ENCODE measurements at regions not wholly inside any gene's neighbourhood (a gene's known extent, or its start where the extent isn't known, plus 50 kb on each side); places are given as distances from the start of the nearest gene placed in this dataset.

GRCh38 chr1:213605732-213606131, 382.0 kb upstream of the PROX1 start:
- intact Hi-C loops (cut with DNase I; ENCODE audit: low total_unique reads), result no loop called here
- no peak for TF ChIP-seq POLR2A (IDR thresholded peaks at IDR 0.05)
- TF ChIP-seq CTCF (IDR thresholded peaks at IDR 0.05), result no peak
- TF ChIP-seq POLR2AphosphoS5 (IDR thresholded peaks at IDR 0.05), result no peak
- no peak for TF ChIP-seq EP300 (IDR thresholded peaks at IDR 0.05; ENCODE audit: low read depth)
- Histone ChIP-seq H3K4me3 (no peak overlapping the region), H3K9me3 (no peaks in the 10 kb centered on the region), H3K27ac (no peak overlapping the region), H3K4me1 (no peaks in the 10 kb centered on the region), H3K27me3 (no peaks in the 10 kb centered on the region), H3K36me3 (no peaks in the 10 kb centered on the region)
- 77 to 82% methylated on average over 6 to 9 of the region's 9 CpGs for WGBS, 2 donors (ENCODE audit: low coverage in 1 of 2)
- DNase-seq, result no peak
- in situ Hi-C loops (cut with MboI; ENCODE audit: low pct_ligation_motif_present in 1 of 4, low pct_unique_long_range_greater_than_20kb in 1 of 4, low sequenced_read_pairs in 3 of 4), result no loop called here

GRCh38 chr1:213606252-213606820, 381.4 kb upstream of the PROX1 start:
- intact Hi-C loops (cut with DNase I; ENCODE audit: low total_unique reads) (no loop called here), in situ Hi-C loops (cut with MboI; ENCODE audit: low pct_ligation_motif_present in 1 of 4, low pct_unique_long_range_greater_than_20kb in 1 of 4, low sequenced_read_pairs in 3 of 4) (no loop called here)
- 35 to 44% methylated on average over 2 to 5 of the region's 5 CpGs for WGBS, 2 donors (ENCODE audit: low coverage in 1 of 2)
- DNase-seq, result no peak
- Histone ChIP-seq H3K36me3 (no peaks in the 10 kb centered on the region), H3K4me1 (no peaks in the 10 kb centered on the region), H3K9me3 (no peaks in the 10 kb centered on the region), H3K4me3 (no peak overlapping the region), H3K27ac (no peak overlapping the region), H3K27me3 (no peaks in the 10 kb centered on the region)
- TF ChIP-seq EP300 (IDR thresholded peaks at IDR 0.05; ENCODE audit: low read depth) (no peak), POLR2AphosphoS5 (IDR thresholded peaks at IDR 0.05) (no peak), POLR2A (IDR thresholded peaks at IDR 0.05) (no peak)

- Histone ChIP-seq H3K9me3 (no peaks in the 10 kb centered on the region), H3K27me3 (no peaks in the 10 kb centered on the region), H3K36me3 (no peaks in the 10 kb centered on the region), H3K27ac (no peak overlapping the region), H3K4me3 (no peak overlapping the region), H3K4me1 (no peaks in the 10 kb centered on the region)
- 76% methylated on average over 2 of the region's 2 CpGs; no CpG with 5 or more reads in 1 of the 2 donors for WGBS, 2 donors (ENCODE audit: low coverage in 1 of 2)
- intact Hi-C loops (cut with DNase I; ENCODE audit: low total_unique reads), result no loop called here
- no peak for TF ChIP-seq EP300 (IDR thresholded peaks at IDR 0.05; ENCODE audit: low read depth)
- no peak for TF ChIP-seq CTCF (IDR thresholded peaks at IDR 0.05)
- TF ChIP-seq POLR2AphosphoS5 (IDR thresholded peaks at IDR 0.05), result no peak
- no peak for TF ChIP-seq POLR2A (IDR thresholded peaks at IDR 0.05)
- in situ Hi-C loops (cut with MboI; ENCODE audit: low pct_ligation_motif_present in 1 of 4, low pct_unique_long_range_greater_than_20kb in 1 of 4, low sequenced_read_pairs in 3 of 4), result no loop called here
- DNase-seq, result no peak
Measured at GRCh38 chr1:213613549-213613948, 374.2 kb upstream of the PROX1 start.

GRCh38 chr1:213615226-213615916, 372.4 kb upstream of the PROX1 start:
- DNase-seq, result no peak
- Histone ChIP-seq H3K4me3 (no peak overlapping the region), H3K4me1 (no peaks in the 10 kb centered on the region), H3K27ac (no peak overlapping the region), H3K27me3 (no peaks in the 10 kb centered on the region), H3K9me3 (no peaks in the 10 kb centered on the region), H3K36me3 (no peaks in the 10 kb centered on the region)
- 63% methylated on average over 4 of the region's 4 CpGs; no CpG with 5 or more reads in 1 of the 2 donors for WGBS, 2 donors (ENCODE audit: low coverage in 1 of 2)
- in situ Hi-C loops (cut with MboI; ENCODE audit: low pct_ligation_motif_present in 1 of 4, low pct_unique_long_range_greater_than_20kb in 1 of 4, low sequenced_read_pairs in 3 of 4), result no loop called here
- intact Hi-C loops (cut with DNase I; ENCODE audit: low total_unique reads), result no loop called here
- TF ChIP-seq POLR2A (IDR thresholded peaks at IDR 0.05) (no peak), CTCF (IDR thresholded peaks at IDR 0.05) (no peak), EP300 (IDR thresholded peaks at IDR 0.05; ENCODE audit: low read depth) (no peak), POLR2AphosphoS5 (IDR thresholded peaks at IDR 0.05) (no peak)
